ENCODE measurements at regions not wholly inside any gene's neighbourhood (a gene's known extent, or its start where the extent isn't known, plus 50 kb on each side); places are given as distances from the start of the nearest gene placed in this dataset.
"Not testable (repeated sequence)": the region's sequence is repeated elsewhere in the genome, so short reads cannot be mapped to it uniquely, and the experiment has no call there.

GRCh38 chr17:13204607-13205237 lies 186.9 kb upstream of the ELAC2 start:
- no peak for DNase-seq

GRCh38 chr17:13202835-13203234 lies 185.0 kb upstream of the ELAC2 start:
- DNase-seq, result no peak

GRCh38 chr17:13200671-13201070 lies 182.8 kb upstream of the ELAC2 start:
- DNase-seq, result no peak

GRCh38 chr17:13199425-13199824 lies 181.6 kb upstream of the ELAC2 start:
- DNase-seq, result no peak

- DNase-seq, result no peak
Measured at GRCh38 chr17:13197586-13197985, 179.8 kb upstream of the ELAC2 start.

- DNase-seq, result no peak
Measured at GRCh38 chr17:13194887-13195286, 177.1 kb upstream of the ELAC2 start.

GRCh38 chr17:13182854-13183253 lies 165.0 kb upstream of the ELAC2 start:
- DNase-seq, result no peak

- no peak for DNase-seq
Measured at GRCh38 chr17:13182450-13182849, 164.6 kb upstream of the ELAC2 start.

- DNase-seq, result no peak
Measured at GRCh38 chr17:13181683-13182082, 163.9 kb upstream of the ELAC2 start.

GRCh38 chr17:13176436-13176835 lies 158.6 kb upstream of the ELAC2 start:
- no peak for DNase-seq

- DNase-seq, result no peak
Measured at GRCh38 chr17:13171790-13172189, 154.0 kb upstream of the ELAC2 start.

GRCh38 chr17:13162361-13162760 lies 144.5 kb upstream of the ELAC2 start:
- no peak for DNase-seq

GRCh38 chr17:13160790-13161189 lies 143.0 kb upstream of the ELAC2 start:
- DNase-seq, result no peak

GRCh38 chr17:13160296-13160695 lies 142.5 kb upstream of the ELAC2 start:
- no peak for DNase-seq

- DNase-seq, result no peak
Measured at GRCh38 chr17:13158494-13159240, 140.8 kb upstream of the ELAC2 start.

GRCh38 chr17:13157656-13158055 lies 139.8 kb upstream of the ELAC2 start:
- no peak for DNase-seq

GRCh38 chr17:13154930-13155329 lies 137.1 kb upstream of the ELAC2 start:
- no peak for DNase-seq

- DNase-seq, result no peak
Measured at GRCh38 chr17:13154398-13154797, 136.6 kb upstream of the ELAC2 start.

GRCh38 chr17:13153036-13153435 lies 135.2 kb upstream of the ELAC2 start:
- no peak for DNase-seq

- DNase-seq, result no peak
Measured at GRCh38 chr17:13152501-13152900, 134.7 kb upstream of the ELAC2 start.

- not testable (repeated sequence) for DNase-seq
Measured at GRCh38 chr17:13150738-13151137, 132.9 kb upstream of the ELAC2 start.

- DNase-seq, result no peak
Measured at GRCh38 chr17:13143001-13143400, 125.2 kb upstream of the ELAC2 start.

GRCh38 chr17:13140750-13141149 lies 122.9 kb upstream of the ELAC2 start:
- DNase-seq, result no peak

GRCh38 chr17:13135506-13135905 lies 117.7 kb upstream of the ELAC2 start:
- DNase-seq, result no peak

- no peak for DNase-seq
Measured at GRCh38 chr17:13134076-13134475, 116.2 kb upstream of the ELAC2 start.

Data from central memory CD4-positive, alpha-beta T cell (primary cell).